MM.1S (cell line): ENCODE measurements at regions not wholly inside any gene's neighbourhood (a gene's known extent, or its start where the extent isn't known, plus 50 kb on each side); places are given as distances from the start of the nearest gene placed in this dataset.

Experiments used
- EZH2 ChIP-seq: fragments of 300-600 bp; sonication (generic); optimal IDR thresholded peaks from 2 replicates; pipeline ENCODE3; 2017; ENCODE audit warnings: low read depth, mild to moderate bottlenecking, antibody characterized with exemption, low read length, mixed read lengths
- EZH2phosphoT487 ChIP-seq: fragments of 300-600 bp; sonication (generic); IDR thresholded peaks from 2 replicates; pipeline ENCODE4 v1.6.1; 2018; ENCODE audit warnings: antibody characterized with exemption, low read length
- TF ChIP-seq, protein P1 (sequence below): fragments of 300-600 bp; sonication (generic); IDR thresholded peaks from 2 replicates; pipeline ENCODE4 v1.5.1; 2016; ENCODE audit warnings: antibody characterized with exemption, low read length, mixed read lengths

- TF ChIP-seq, protein P1, sequence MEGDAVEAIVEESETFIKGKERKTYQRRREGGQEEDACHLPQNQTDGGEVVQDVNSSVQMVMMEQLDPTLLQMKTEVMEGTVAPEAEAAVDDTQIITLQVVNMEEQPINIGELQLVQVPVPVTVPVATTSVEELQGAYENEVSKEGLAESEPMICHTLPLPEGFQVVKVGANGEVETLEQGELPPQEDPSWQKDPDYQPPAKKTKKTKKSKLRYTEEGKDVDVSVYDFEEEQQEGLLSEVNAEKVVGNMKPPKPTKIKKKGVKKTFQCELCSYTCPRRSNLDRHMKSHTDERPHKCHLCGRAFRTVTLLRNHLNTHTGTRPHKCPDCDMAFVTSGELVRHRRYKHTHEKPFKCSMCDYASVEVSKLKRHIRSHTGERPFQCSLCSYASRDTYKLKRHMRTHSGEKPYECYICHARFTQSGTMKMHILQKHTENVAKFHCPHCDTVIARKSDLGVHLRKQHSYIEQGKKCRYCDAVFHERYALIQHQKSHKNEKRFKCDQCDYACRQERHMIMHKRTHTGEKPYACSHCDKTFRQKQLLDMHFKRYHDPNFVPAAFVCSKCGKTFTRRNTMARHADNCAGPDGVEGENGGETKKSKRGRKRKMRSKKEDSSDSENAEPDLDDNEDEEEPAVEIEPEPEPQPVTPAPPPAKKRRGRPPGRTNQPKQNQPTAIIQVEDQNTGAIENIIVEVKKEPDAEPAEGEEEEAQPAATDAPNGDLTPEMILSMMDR: no peak
- TF ChIP-seq EZH2phosphoT487 (no peak), EZH2 (no peak)
These were observed 669.9 kb upstream of the NR3C2 start for GRCh38 chr4:149112109-149112508.
